Activated CD8-positive, alpha-beta memory T cell treated with anti-CD3 and anti-CD28 coated beads for 24 hours (primary cell): ENCODE measurements at regions not wholly inside any gene's neighbourhood (a gene's known extent, or its start where the extent isn't known, plus 50 kb on each side); places are given as distances from the start of the nearest gene placed in this dataset.
"Not testable (repeated sequence)": the region's sequence is repeated elsewhere in the genome, so short reads cannot be mapped to it uniquely, and the experiment has no call there.

ENCODE experiments used
- DNase-seq: peaks from one replicate; pipeline ENCODE4 v3.0.0-alpha.2; 2020

DNA sequence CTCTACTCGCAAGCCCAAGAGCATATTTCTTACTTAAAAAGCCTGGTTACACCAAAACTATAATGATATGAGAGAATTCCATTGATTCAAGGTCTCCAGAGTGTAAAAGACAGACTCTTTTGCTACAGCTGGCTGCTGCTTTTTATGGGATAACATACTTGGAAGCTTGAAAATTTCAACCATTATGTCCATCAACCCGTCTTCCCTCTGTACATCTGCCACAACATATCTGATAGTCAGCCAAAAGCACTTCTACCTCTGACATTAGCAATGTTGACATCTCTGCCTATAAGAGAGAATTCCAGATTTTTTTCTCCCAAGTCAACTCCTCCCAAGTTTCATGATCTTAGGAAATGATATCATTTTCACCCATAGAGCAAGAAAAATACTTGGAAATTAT, 54.4 kb upstream of the IQCM start:
- DNase-seq: no peak

DNA sequence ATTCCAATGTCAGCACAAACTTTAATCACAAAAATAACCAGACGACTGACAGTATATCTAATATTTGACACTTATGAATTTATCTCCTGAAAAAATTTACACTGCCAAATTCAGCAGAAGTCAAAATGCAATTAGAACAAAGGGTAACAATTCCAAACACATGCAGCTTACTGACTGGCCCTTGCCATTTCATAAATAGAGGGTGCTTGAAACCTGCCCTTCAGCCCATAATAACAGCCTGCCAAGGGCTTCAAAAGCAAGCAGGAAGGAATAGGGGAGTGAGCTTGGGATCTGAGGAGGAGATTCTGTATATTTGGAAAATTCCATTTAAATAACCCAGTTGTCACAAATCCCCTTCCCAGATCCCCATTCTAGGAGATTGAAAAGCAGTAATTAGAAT, 66.1 kb upstream of the IQCM start:
- no peak for DNase-seq

GRCh38 chr4:149882251-149882650, 66.6 kb upstream of the IQCM start:
- DNase-seq: no peak

GRCh38 chr4:149884046-149884445, 68.4 kb upstream of the IQCM start:
- DNase-seq: no peak

- DNase-seq: no peak
Observed at GRCh38 chr4:149884529-149885181, 69.0 kb upstream of the IQCM start.

DNA sequence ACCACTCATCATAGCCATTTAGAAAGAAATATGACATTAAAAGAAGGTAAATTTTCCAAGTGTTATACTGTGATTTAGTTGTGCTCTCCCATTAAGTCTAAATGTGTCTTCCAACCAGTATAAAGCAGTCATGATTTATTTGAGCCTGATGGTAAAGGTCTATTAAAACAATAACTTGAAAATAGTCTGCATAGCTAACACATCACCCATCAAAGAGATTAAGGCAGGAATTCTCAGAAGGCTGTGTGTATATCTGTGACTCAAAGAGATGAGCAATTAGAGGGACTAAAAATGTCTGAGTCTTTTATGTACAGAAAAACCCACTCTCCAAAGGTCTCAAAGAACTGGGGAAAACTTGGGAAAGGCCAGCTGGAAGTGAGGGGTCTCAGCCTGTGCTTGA, 70.3 kb upstream of the IQCM start:
- no peak for DNase-seq

DNA sequence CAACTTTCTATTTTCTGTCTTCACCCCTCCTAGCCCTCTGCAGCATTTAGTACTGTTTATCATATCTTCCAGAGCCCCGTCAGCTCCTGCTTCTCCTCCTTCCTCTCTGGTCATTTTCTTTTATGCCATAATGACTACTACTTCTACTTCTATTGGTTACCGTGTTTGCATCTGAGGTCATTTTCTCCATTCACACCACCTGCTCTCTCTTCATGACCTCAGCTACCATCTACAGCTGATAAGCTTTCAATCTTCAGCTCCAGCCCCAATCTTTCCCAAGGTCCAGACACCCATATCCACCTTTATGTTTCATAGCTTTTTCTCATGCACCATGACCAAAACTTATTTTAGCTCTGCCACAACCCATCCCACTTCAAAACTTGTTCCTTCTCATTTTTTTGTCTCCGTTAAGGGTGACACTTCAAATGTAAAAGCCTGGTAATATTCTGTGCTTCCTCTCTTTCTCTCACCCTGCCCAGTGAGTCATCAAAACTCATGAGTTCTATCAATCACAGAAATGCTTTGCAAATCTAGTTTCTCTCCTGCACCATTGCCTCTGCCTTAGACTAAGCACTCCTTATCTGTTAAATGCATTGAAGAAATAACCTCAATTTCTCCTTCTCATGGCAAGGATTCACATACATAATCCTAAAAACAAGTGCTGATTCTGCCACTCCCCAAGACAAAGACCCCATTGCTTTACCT, 71.3 kb upstream of the IQCM start:
- DNase-seq: no peak

DNA sequence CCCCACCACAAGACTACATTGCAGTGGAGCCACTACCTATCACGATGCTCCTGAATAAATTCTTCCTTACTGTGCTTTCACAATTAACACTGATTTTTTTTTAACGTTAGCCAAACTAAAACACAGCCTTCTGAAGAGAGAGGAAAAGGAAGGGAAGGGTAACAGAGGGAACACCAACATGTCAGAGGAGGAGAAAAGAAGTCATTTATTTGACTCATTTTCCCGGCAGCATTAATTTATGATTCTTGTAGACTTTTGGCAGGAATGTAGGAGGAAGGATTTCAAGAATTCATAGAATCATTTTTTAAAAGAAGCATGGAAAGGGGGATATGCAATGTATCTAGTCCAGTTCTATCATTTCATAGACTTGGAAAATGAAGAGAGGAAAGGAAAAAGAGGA, 74.3 kb upstream of the IQCM start:
- no peak for DNase-seq

GRCh38 chr4:149890531-149890930, 74.9 kb upstream of the IQCM start:
- DNase-seq: no peak

DNA sequence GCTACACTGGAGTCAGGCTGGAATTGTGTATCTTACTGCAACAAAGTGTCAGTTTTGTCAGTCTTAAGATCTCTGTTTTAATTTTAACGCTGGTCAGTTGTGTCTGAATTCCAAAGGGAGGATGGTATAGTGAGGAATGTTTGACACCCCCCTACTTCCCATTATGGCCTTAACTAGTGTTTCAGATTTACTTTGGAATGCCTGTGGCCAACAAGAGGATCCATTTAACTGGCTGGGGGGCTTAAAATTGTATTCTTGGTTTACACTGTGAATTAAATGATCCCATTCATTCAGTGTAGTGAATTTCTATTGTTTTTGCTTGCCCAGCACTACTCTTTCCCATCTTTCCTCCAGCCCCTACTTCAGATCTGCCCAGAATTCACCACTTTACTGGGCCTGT, 75.8 kb upstream of the IQCM start:
- DNase-seq: no peak

GRCh38 chr4:149896432-149896831, 80.8 kb upstream of the IQCM start:
- DNase-seq: no peak

- DNase-seq: no peak
Observed at GRCh38 chr4:149897783-149898182, 82.1 kb upstream of the IQCM start.

DNA sequence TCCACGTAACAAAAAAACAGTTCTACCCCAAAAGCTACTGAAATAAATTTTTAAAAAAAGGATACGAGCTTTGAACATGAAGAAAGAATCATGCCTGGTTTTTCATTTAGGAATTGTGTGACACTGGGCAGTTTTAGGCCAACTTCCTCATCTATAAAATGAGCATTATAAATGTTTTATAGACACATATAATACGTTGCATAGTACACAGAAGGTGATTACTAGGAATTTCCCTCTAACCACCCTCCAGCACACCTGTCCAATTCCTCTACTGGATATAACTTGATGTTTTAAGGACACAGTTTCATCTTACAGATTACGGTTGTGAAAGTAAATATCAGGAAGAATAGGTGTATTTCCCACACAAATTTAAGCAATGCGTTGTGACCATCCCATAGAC, 85.5 kb upstream of the IQCM start:
- DNase-seq: no peak

DNA sequence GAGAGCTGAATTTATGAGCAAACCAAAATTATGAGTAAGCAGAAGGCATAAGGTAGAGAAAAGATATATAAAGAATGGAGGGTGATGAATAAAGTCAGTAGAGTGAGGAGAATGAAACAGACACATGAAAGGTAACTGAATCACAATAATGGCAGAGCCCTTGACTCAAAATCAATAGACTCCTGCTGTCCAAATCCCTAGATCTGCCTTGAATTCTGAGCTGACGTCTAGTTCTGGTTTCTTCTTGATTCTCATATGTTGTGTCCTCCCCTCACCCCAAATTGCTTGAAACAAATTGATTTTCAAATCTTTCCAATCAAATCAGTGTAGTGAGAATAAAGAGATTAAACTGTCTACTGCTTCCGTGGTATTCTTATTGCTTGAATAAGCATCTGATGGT, 86.6 kb upstream of the IQCM start:
- DNase-seq: no peak

GRCh38 chr4:149910177-149910576, 94.5 kb upstream of the IQCM start:
- no peak for DNase-seq

DNA sequence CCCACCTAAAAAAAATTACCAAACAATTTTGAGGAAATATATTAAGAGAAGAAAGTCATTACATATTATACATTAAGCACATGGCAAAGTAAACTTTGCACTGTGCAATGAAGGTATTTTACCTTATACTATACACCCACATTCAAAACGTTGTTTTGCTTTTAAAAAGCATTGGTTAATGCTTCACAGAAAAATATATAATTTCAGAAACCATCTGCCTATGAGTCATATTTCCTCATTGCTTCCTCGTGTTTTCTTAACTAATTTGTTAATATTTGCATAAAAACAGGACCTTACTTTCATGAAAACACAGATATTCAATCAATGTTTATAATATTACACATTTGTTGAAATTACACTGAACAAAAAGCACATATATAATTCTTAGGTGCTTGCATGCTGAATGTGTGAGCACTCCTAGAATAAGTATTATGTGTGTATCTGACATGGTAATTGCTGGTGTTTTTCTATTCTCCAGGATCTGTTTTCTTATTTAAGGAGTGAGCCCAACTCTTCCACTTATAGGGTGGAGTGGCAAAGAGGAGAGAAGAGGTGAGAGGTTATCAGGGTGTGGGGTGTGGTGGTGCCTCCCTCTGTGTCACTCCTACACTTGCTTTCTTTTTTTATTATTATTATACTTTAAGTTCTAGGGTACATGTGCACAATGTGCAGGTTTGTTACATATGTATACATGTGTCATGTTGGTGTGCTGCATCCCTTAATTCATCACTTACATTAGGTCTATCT, 95.1 kb upstream of the IQCM start:
- no peak for DNase-seq

DNA sequence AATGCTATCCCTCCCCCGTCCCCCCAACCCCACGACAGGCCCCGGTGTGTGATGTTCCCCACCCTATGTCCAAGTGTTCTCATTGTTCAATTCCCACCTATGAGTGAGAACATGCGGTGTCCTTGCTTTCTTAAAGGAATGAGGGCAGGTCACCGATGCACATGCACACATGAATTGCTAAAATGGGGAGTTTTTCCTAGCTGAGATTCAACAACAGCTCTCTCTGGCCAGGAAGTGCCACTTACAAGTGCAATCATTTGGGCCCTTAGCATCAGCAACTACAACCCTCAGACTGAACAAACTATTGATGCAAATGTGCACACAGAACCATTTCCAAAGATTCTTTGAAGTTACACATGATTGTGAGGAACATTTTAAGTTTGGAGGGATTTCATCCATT, 95.7 kb upstream of the IQCM start:
- DNase-seq: no peak

GRCh38 chr4:149912000-149912399, 96.4 kb upstream of the IQCM start:
- no peak for DNase-seq

DNA sequence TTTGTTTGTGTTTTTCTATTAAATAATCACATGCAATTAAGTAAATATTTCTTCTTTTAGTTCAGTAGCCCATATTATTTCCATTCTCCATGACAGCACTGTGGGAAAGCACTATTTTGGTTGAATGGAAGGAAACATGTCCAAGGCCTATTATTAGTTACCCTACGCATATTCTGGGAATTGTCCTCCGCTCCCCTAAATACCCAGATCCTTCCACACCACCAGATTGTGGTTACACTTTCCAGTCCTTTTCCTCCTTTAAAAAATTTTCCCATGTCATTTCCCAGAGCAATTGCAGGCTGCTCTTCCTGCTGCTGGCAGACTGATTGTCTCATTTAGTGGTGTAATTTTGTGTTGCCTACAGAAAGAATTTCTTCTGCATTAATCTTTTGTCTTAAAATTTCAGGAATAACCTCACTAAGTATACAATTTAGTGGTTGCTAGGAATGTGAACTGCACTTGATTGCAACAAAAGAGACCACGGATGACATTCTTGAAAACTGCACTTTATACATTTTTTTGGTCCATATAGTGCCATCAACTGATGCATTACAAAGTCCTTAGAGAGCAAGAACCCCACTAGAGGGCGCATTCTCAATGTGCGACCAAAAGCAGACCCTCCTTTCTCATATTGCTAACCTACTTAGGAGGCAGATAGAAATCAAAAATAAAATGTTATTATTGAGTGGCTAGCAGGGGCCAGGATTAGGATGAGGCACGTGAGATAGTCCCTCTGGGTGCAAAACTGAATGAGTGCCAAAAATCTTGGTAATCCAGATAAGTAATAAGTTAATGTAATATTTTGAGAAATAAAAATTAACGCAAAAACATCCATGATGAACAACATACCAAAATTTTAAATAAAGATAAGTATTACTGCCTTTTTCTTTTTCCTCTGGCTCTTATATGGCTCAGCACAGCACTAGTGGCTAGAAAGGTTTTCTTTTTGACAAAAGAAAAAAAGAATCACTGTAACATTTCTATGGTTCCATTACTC, 98.8 kb upstream of the IQCM start:
- no peak for DNase-seq

- not testable (repeated sequence) for DNase-seq
Observed at GRCh38 chr4:149915735-149916134, 100.1 kb upstream of the IQCM start.

GRCh38 chr4:149923736-149924135, 108.1 kb upstream of the IQCM start:
- no peak for DNase-seq

DNA sequence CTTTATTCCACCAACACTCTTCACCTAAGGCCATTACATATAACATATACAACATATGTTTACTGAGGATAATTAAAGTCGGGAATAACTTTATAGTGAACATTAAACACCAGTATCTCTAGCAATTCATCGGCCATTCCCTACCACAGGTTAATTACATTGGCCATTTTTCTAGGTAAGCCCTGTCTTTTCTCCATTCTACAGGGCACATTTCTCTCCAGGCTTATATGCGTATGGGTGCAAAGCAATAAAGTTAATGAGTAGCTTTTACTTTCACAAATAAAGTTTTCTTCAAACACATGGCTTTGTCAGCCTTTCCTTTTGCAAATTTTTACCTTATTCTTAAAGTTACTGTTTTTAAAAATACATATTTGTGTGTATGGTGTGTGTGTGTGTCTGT, 111.9 kb upstream of the IQCM start:
- no peak for DNase-seq

DNA sequence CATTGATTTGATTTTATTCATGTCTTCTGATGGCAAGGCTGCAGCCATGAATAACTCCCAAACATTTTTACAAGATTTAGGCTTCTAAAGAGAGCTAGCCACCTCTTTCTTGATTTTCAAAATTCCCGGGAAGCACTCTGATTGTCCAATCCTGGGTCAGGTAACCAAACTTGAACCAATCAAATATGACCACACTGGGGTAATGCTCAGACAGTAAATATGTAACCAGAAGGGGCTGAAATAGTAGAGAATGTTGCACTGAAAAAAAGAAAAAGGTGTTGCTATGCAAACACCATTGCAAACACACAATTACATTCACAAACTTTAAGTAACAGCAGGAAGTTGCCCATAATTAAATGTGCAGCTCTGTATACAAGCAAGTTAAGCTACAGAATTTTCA, 112.9 kb upstream of the IQCM start:
- DNase-seq: no peak
